DND-41 (cell line): ENCODE measurements at regions not wholly inside any gene's neighbourhood (a gene's known extent, or its start where the extent isn't known, plus 50 kb on each side); places are given as distances from the start of the nearest gene placed in this dataset.
A peak's percentile ranks its signal among the peaks of the same experiment; 100 is the strongest.

ENCODE experiments used
- ATAC-seq: fragments of 200-7000 bp; cut with Tn5 transposase; 3 replicates; pipeline ENCODE4 v1.9.1; 2021; ENCODE audit warnings: low read depth; ENCODE audit not compliant: insufficient read depth
- DNase-seq: peaks from one replicate; pipeline ENCODE4 v3.0.0-alpha.2; 2020
- H2AFZ ChIP-seq: 2 replicates; pipeline ENCODE4 v1.6.0; 2012; ENCODE audit warnings: low read depth, low read length
- H3K27ac ChIP-seq: 2 replicates; pipeline ENCODE4 v1.5.1; 2012; ENCODE audit warnings: low read length, inconsistent platforms
- H3K27me3 ChIP-seq: fragments of 200-600 bp; sonication (generic); 2 replicates; pipeline ENCODE4 v1.6.0; 2012; ENCODE audit warnings: low read length, mild to moderate bottlenecking, inconsistent platforms; ENCODE audit not compliant: insufficient read depth, poor library complexity
- H3K36me3 ChIP-seq: 2 replicates; pipeline ENCODE4 v1.5.1; 2012; ENCODE audit warnings: low read length, inconsistent platforms; ENCODE audit not compliant: insufficient read depth
- H3K4me1 ChIP-seq: 2 replicates; pipeline ENCODE4 v1.5.1; 2012; ENCODE audit warnings: mild to moderate bottlenecking, low read length; ENCODE audit not compliant: insufficient read depth
- H3K4me2 ChIP-seq: 2 replicates; pipeline ENCODE4 v1.6.0; 2012; ENCODE audit warnings: mild to moderate bottlenecking, moderate library complexity, low read length, inconsistent platforms; ENCODE audit not compliant: insufficient read depth
- H3K4me3 ChIP-seq, 2 experiments: fragments of 200-600 bp in 1 of 2; shearing (Covaris generic) in 1 of 2; 2 replicates each; pipeline ENCODE4 v1.5.1; 2012 to 2016; ENCODE audit warnings: inconsistent platforms in 2 of 2, low read length in 2 of 2, mild to moderate bottlenecking in 2 of 2, low read depth in 1 of 2, moderate library complexity in 1 of 2
- H3K79me2 ChIP-seq: 2 replicates; pipeline ENCODE4 v1.6.0; 2012; ENCODE audit warnings: low read length, inconsistent platforms; ENCODE audit not compliant: insufficient read depth
- H3K9ac ChIP-seq: 2 replicates; pipeline ENCODE4 v1.6.0; 2012; ENCODE audit warnings: low read depth, mild to moderate bottlenecking, inconsistent platforms, low read length, moderate library complexity
- H3K9me3 ChIP-seq: 2 replicates; pipeline ENCODE4 v1.5.1; 2012; ENCODE audit warnings: low read length, moderate library complexity, mild to moderate bottlenecking, inconsistent platforms; ENCODE audit not compliant: insufficient read depth, severe bottlenecking
- H4K20me1 ChIP-seq: 2 replicates; pipeline ENCODE4 v1.6.0; 2012; ENCODE audit warnings: low read length; ENCODE audit not compliant: insufficient read depth
- EZH2 ChIP-seq: IDR thresholded peaks from 3 replicates; pipeline ENCODE4 v1.6.1; 2012; ENCODE audit warnings: borderline replicate concordance, low read depth, mild to moderate bottlenecking, moderate library complexity, low read length, inconsistent platforms; ENCODE audit not compliant: severe bottlenecking
- TF ChIP-seq, protein P1 (sequence below): IDR thresholded peaks from 2 replicates; pipeline ENCODE4 v1.5.1; 2012; ENCODE audit warnings: borderline replicate concordance, low read length, moderate library complexity, mild to moderate bottlenecking; ENCODE audit not compliant: poor library complexity, severe bottlenecking; ENCODE audit errors: extremely low read depth

GRCh38 chr16:65618931-65619330 is 497.1 kb upstream of the CDH11 start:
- Histone ChIP-seq H2AFZ (no peak overlapping the region), H3K4me2 (no peak overlapping the region), H3K9ac (no peak overlapping the region), H3K4me1 (no peaks in the 10 kb centered on the region), H3K36me3 (no peaks in the 10 kb centered on the region), H3K79me2 (no peaks in the 10 kb centered on the region), H4K20me1 (no peaks in the 10 kb centered on the region), H3K9me3 (no peaks in the 10 kb centered on the region), H3K27ac (no peak overlapping the region), H3K27me3 (no peaks in the 10 kb centered on the region), H3K4me3 (no peak overlapping the region)
- ATAC-seq (no peak), DNase-seq (no peak)
- TF ChIP-seq, protein P1, sequence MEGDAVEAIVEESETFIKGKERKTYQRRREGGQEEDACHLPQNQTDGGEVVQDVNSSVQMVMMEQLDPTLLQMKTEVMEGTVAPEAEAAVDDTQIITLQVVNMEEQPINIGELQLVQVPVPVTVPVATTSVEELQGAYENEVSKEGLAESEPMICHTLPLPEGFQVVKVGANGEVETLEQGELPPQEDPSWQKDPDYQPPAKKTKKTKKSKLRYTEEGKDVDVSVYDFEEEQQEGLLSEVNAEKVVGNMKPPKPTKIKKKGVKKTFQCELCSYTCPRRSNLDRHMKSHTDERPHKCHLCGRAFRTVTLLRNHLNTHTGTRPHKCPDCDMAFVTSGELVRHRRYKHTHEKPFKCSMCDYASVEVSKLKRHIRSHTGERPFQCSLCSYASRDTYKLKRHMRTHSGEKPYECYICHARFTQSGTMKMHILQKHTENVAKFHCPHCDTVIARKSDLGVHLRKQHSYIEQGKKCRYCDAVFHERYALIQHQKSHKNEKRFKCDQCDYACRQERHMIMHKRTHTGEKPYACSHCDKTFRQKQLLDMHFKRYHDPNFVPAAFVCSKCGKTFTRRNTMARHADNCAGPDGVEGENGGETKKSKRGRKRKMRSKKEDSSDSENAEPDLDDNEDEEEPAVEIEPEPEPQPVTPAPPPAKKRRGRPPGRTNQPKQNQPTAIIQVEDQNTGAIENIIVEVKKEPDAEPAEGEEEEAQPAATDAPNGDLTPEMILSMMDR: no peak
- TF ChIP-seq EZH2: no peak

DNA sequence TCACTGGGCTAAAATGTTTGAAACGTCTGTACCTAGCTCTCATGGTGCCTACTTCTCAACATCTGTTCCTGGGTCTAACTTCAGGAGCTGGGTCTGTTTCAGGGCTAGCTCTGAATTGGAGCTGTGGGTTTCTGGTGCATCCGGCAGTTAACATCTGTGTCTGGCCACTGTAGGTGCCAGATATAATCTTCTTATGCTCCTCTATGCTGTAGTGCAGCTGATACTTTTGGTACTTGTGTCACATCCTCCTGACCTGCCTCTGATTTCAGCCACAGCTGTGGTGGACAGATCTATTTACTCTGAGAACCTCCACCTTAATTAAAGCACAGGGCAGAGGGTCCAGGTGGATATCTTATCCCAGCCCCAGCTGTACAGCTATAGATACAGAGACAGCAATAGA is 496.5 kb upstream of the CDH11 start:
- Histone ChIP-seq H3K9me3 (no peaks in the 10 kb centered on the region), H3K27ac (no peak overlapping the region), H3K4me2 (no peak overlapping the region), H3K36me3 (no peaks in the 10 kb centered on the region), H3K4me1 (no peaks in the 10 kb centered on the region), H3K79me2 (no peaks in the 10 kb centered on the region), H4K20me1 (no peaks in the 10 kb centered on the region), H3K9ac (no peak overlapping the region), H3K4me3 (no peak overlapping the region), H3K27me3 (no peaks in the 10 kb centered on the region), H2AFZ (no peak overlapping the region)
- TF ChIP-seq, protein P1: no peak
- no peak for TF ChIP-seq EZH2
- DNase-seq (no peak), ATAC-seq (peak; percentile 39; the same call in 1 of the 3 replicates)

GRCh38 chr16:65617421-65617820 is 495.6 kb upstream of the CDH11 start:
- no peak overlapping the region for H2AFZ ChIP-seq
- no peaks in the 10 kb centered on the region for H3K36me3 ChIP-seq
- no peak for ATAC-seq

More at GRCh38 chr16:65617421-65617820, 495.6 kb upstream of the CDH11 start:
- no peaks in the 10 kb centered on the region for H3K79me2 ChIP-seq
- TF ChIP-seq, protein P1: no peak
- TF ChIP-seq EZH2: no peak
- no peak overlapping the region for H3K4me3 ChIP-seq
- H3K4me2 ChIP-seq: no peak overlapping the region
- no peaks in the 10 kb centered on the region for H3K4me1 ChIP-seq
- no peak overlapping the region for H3K9ac ChIP-seq
- no peaks in the 10 kb centered on the region for H4K20me1 ChIP-seq
- no peaks in the 10 kb centered on the region for H3K9me3 ChIP-seq
- H3K27ac ChIP-seq: no peak overlapping the region
- H3K27me3 ChIP-seq: no peaks in the 10 kb centered on the region
- no peak for DNase-seq
